Astrocyte (in vitro differentiated cells and primary cell): ENCODE measurements at regions not wholly inside any gene's neighbourhood (a gene's known extent, or its start where the extent isn't known, plus 50 kb on each side); places are given as distances from the start of the nearest gene placed in this dataset.

Experiments
- EZH2 ChIP-seq: IDR thresholded peaks from 2 replicates; pipeline ENCODE4 v1.6.1; 2012; ENCODE audit warnings: mild to moderate bottlenecking, low read length, inconsistent platforms; ENCODE audit not compliant: insufficient read depth
- TF ChIP-seq, protein P1 (sequence below): IDR thresholded peaks from 2 replicates; pipeline ENCODE4 v1.5.1; 2011; ENCODE audit warnings: low read depth, mild to moderate bottlenecking, inconsistent platforms, low read length, moderate library complexity; ENCODE audit not compliant: insufficient read depth

DNA sequence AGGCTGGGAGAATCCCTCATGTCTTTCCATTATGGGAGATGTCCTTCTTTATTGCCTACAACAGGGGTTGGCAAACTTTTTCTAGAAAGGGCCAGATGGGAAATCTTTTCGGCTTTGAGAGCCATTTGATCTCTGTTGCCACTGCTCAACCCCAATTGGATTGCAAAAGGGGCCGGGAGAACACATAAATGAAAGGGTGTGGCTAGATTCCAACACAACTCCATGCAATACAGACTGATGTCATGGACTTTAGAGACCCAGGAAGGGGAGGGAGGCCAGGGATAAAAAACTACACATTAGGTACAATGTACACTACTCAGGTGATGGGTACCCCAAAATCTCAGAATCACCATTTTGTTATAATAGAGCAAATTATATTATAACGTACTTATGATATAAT, 97.6 kb upstream of the SIM2 start:
- TF ChIP-seq, protein P1, sequence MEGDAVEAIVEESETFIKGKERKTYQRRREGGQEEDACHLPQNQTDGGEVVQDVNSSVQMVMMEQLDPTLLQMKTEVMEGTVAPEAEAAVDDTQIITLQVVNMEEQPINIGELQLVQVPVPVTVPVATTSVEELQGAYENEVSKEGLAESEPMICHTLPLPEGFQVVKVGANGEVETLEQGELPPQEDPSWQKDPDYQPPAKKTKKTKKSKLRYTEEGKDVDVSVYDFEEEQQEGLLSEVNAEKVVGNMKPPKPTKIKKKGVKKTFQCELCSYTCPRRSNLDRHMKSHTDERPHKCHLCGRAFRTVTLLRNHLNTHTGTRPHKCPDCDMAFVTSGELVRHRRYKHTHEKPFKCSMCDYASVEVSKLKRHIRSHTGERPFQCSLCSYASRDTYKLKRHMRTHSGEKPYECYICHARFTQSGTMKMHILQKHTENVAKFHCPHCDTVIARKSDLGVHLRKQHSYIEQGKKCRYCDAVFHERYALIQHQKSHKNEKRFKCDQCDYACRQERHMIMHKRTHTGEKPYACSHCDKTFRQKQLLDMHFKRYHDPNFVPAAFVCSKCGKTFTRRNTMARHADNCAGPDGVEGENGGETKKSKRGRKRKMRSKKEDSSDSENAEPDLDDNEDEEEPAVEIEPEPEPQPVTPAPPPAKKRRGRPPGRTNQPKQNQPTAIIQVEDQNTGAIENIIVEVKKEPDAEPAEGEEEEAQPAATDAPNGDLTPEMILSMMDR: no peak
- no peak for TF ChIP-seq EZH2
